Colonic mucosa (tissue), 4 donors: ENCODE measurements at regions not wholly inside any gene's neighbourhood (a gene's known extent, or its start where the extent isn't known, plus 50 kb on each side); places are given as distances from the start of the nearest gene placed in this dataset.

Experiments
- DNase-seq: peaks from one replicate; pipeline ENCODE4 v3.0.0-alpha.2; 2020
- H3K27ac ChIP-seq: fragments of 200-600 bp; one replicate; pipeline ENCODE4 v1.8.0; 2021
- H3K27me3 ChIP-seq: fragments of 200-600 bp; one replicate; pipeline ENCODE4 v1.8.0; 2021
- H3K36me3 ChIP-seq: fragments of 200-600 bp; one replicate; pipeline ENCODE4 v1.8.0; 2021
- H3K4me1 ChIP-seq: fragments of 200-600 bp; one replicate; pipeline ENCODE4 v1.8.0; 2021; ENCODE audit warnings: mild to moderate bottlenecking
- H3K4me3 ChIP-seq: fragments of 200-600 bp; one replicate; pipeline ENCODE4 v1.8.0; 2021
- H3K9ac ChIP-seq, 2 donors: one replicate each; pipeline ENCODE4 v1.7.0; 2013; ENCODE audit warnings: control low read depth in 2 of 2, low read depth in 2 of 2, low read length in 2 of 2
- H3K9me3 ChIP-seq: fragments of 200-600 bp; one replicate; pipeline ENCODE4 v1.8.0; 2021
- CTCF ChIP-seq: fragments of 200-600 bp; IDR thresholded peaks from one replicate; pipeline ENCODE4 v1.8.0; 2022; ENCODE audit warnings: antibody characterized with exemption, mild to moderate bottlenecking
- intact Hi-C: fragments of 100-400 bp; cut with DNase I; formaldehyde crosslinking; loops from one replicate; pipeline ENCODE4 v1.14.1; 2022
- donor health status: healthy.
- donor health status: DM: no; HTN: no; CAD: no.
- donor health status: DM: no; HTN: no; CAD: no.

GRCh38 chr3:162130582-162130981, 634.0 kb downstream of the OTOL1 start:
- Histone ChIP-seq H3K27me3 (no peaks in the 10 kb centered on the region), H3K36me3 (no peaks in the 10 kb centered on the region), H3K4me1 (no peaks in the 10 kb centered on the region), H3K27ac (no peak overlapping the region), H3K4me3 (no peak overlapping the region), H3K9me3 (no peaks in the 10 kb centered on the region), H3K9ac (no peak overlapping the region)
- DNase-seq, result no peak
- TF ChIP-seq CTCF, result no peak
- intact Hi-C loops, result no loop called here

GRCh38 chr3:162132981-162133380, 636.4 kb downstream of the OTOL1 start:
- no peak for DNase-seq
- no peaks in the 10 kb centered on the region for H3K27me3 ChIP-seq
- H3K9me3 ChIP-seq, result no peaks in the 10 kb centered on the region
- TF ChIP-seq CTCF, result no peak
- intact Hi-C loops, result no loop called here
- H3K36me3 ChIP-seq, result no peaks in the 10 kb centered on the region
- no peaks in the 10 kb centered on the region for H3K4me1 ChIP-seq
- H3K27ac ChIP-seq, result no peak overlapping the region
- no peak overlapping the region for H3K9ac ChIP-seq
- H3K4me3 ChIP-seq, result no peak overlapping the region

GRCh38 chr3:162134571-162134970, 638.0 kb downstream of the OTOL1 start:
- no peak overlapping the region for H3K4me3 ChIP-seq
- H3K4me1 ChIP-seq, result no peaks in the 10 kb centered on the region
- no peak overlapping the region for H3K27ac ChIP-seq
- no peak for DNase-seq
- TF ChIP-seq CTCF, result no peak
- intact Hi-C loops, result no loop called here
- H3K27me3 ChIP-seq, result no peaks in the 10 kb centered on the region
- no peak overlapping the region for H3K9ac ChIP-seq
- H3K36me3 ChIP-seq, result no peaks in the 10 kb centered on the region
- H3K9me3 ChIP-seq, result no peaks in the 10 kb centered on the region

GRCh38 chr3:162136136-162136535, 639.5 kb downstream of the OTOL1 start:
- Histone ChIP-seq H3K9me3 (no peaks in the 10 kb centered on the region), H3K36me3 (no peaks in the 10 kb centered on the region), H3K4me1 (no peaks in the 10 kb centered on the region), H3K9ac (no peak overlapping the region), H3K4me3 (no peak overlapping the region), H3K27me3 (no peaks in the 10 kb centered on the region), H3K27ac (no peak overlapping the region)
- no peak for TF ChIP-seq CTCF
- intact Hi-C loops, result no loop called here
- DNase-seq, result no peak

GRCh38 chr3:162138509-162138908, 641.9 kb downstream of the OTOL1 start:
- H3K27me3 ChIP-seq, result no peaks in the 10 kb centered on the region
- H3K27ac ChIP-seq, result no peak overlapping the region
- no peaks in the 10 kb centered on the region for H3K4me1 ChIP-seq
- H3K36me3 ChIP-seq, result no peaks in the 10 kb centered on the region
- H3K9ac ChIP-seq, result no peak overlapping the region
- no peaks in the 10 kb centered on the region for H3K9me3 ChIP-seq
- no peak for DNase-seq
- no peak overlapping the region for H3K4me3 ChIP-seq
- TF ChIP-seq CTCF, result no peak
- intact Hi-C loops, result no loop called here

GRCh38 chr3:162139841-162140240, 643.2 kb downstream of the OTOL1 start:
- DNase-seq, result no peak
- no peaks in the 10 kb centered on the region for H3K4me1 ChIP-seq
- no peak overlapping the region for H3K9ac ChIP-seq
- no peaks in the 10 kb centered on the region for H3K36me3 ChIP-seq
- H3K9me3 ChIP-seq, result no peaks in the 10 kb centered on the region
- TF ChIP-seq CTCF, result no peak
- H3K4me3 ChIP-seq, result no peak overlapping the region
- intact Hi-C loops, result no loop called here
- H3K27ac ChIP-seq, result no peak overlapping the region
- no peaks in the 10 kb centered on the region for H3K27me3 ChIP-seq
